Liver (tissue), 8 donors: ENCODE measurements at regions not wholly inside any gene's neighbourhood (a gene's known extent, or its start where the extent isn't known, plus 50 kb on each side); places are given as distances from the start of the nearest gene placed in this dataset.

Source experiments
- DNase-seq: peaks from one replicate; pipeline ENCODE4 v3.0.0-alpha.2; 2017; ENCODE audit warnings: low spot score
- H3K27ac ChIP-seq, 2 donors: one replicate each; pipeline ENCODE4 v1.7.0; 2013; ENCODE audit warnings: inconsistent platforms in 2 of 2, low read length in 2 of 2, control low read depth in 1 of 2, low read depth in 1 of 2, mild to moderate bottlenecking in 1 of 2
- H3K27me3 ChIP-seq, 4 donors: one replicate each; pipeline versions ENCODE4 v1.6.1 to v1.7.0; 2013; ENCODE audit warnings: low read length in 3 of 4, inconsistent platforms in 1 of 4, mild to moderate bottlenecking in 1 of 4, moderate library complexity in 1 of 4; ENCODE audit not compliant: control insufficient read depth in 4 of 4, insufficient read depth in 4 of 4
- H3K36me3 ChIP-seq, 4 donors: one replicate each; pipeline versions ENCODE4 v1.6.1 to v1.7.0; 2013; ENCODE audit warnings: low read length in 3 of 4, mild to moderate bottlenecking in 3 of 4, low read depth in 1 of 4, moderate library complexity in 1 of 4; ENCODE audit not compliant: control insufficient read depth in 4 of 4, insufficient read depth in 3 of 4
- H3K4me1 ChIP-seq, 4 donors: one replicate each; pipeline versions ENCODE4 v1.6.1 to v1.7.0; 2013; ENCODE audit warnings: low read length in 3 of 4, mild to moderate bottlenecking in 3 of 4, moderate library complexity in 1 of 4; ENCODE audit not compliant: control insufficient read depth in 4 of 4, insufficient read depth in 4 of 4
- H3K4me3 ChIP-seq, 3 donors: one replicate each; pipeline versions ENCODE4 v1.6.1 to v1.7.0; 2013; ENCODE audit warnings: low read length in 3 of 3, control low read depth in 1 of 3, low read depth in 1 of 3, mild to moderate bottlenecking in 1 of 3
- H3K9ac ChIP-seq, 2 donors: one replicate each; pipeline ENCODE4 v1.7.0; 2013; ENCODE audit warnings: low read length in 2 of 2, mild to moderate bottlenecking in 2 of 2, moderate library complexity in 2 of 2, control low read depth in 1 of 2, low read depth in 1 of 2
- H3K9me3 ChIP-seq, 4 donors: one replicate each; pipeline versions ENCODE4 v1.6.1 to v1.7.0; 2013; ENCODE audit warnings: low read length in 3 of 4; ENCODE audit not compliant: control insufficient read depth in 4 of 4
- ATF3 ChIP-seq: IDR thresholded peaks from 2 replicates; pipeline ENCODE4 v1.6.1; 2016; ENCODE audit warnings: antibody characterized with exemption
- CTCF ChIP-seq: fragments of 150-350 bp; IDR thresholded peaks from 2 replicates; pipeline ENCODE4 v1.5.1; 2017; ENCODE audit warnings: improper control_type of control experiment, low read depth, low read length; ENCODE audit not compliant: missing input control
- EGR1 ChIP-seq, 2 donors: IDR thresholded peaks; 2 replicates each; pipeline ENCODE4 v1.6.1; 2016 to 2018; ENCODE audit warnings: antibody characterized with exemption in 2 of 2, low read depth in 2 of 2
- FOXA1 ChIP-seq: IDR thresholded peaks from 2 replicates; pipeline ENCODE4 v1.6.1; 2016; ENCODE audit warnings: antibody characterized with exemption
- FOXA2 ChIP-seq: IDR thresholded peaks from 2 replicates; pipeline ENCODE4 v1.6.1; 2016; ENCODE audit warnings: antibody characterized with exemption
- GABPA ChIP-seq, 2 donors: IDR thresholded peaks in 1 of 2; conservative IDR thresholded peaks in 1 of 2; 2 replicates each; pipeline ENCODE4 v1.6.1; 2016; ENCODE audit warnings: antibody characterized with exemption in 2 of 2, mild to moderate bottlenecking in 1 of 2, moderate library complexity in 1 of 2
- HNF4A ChIP-seq, 2 donors: conservative IDR thresholded peaks; 2 replicates each; pipeline ENCODE4 v1.6.1; 2016; ENCODE audit warnings: antibody characterized with exemption in 2 of 2, mild to moderate bottlenecking in 2 of 2
- HNF4G ChIP-seq: IDR thresholded peaks from 2 replicates; pipeline ENCODE4 v1.6.1; 2016; ENCODE audit warnings: antibody characterized with exemption
- JUND ChIP-seq, 2 donors: IDR thresholded peaks; 2 replicates each; pipeline ENCODE4 v1.6.1; 2016; ENCODE audit warnings: antibody characterized with exemption in 2 of 2
- MAX ChIP-seq: IDR thresholded peaks from 2 replicates; pipeline ENCODE4 v1.6.1; 2016; ENCODE audit warnings: antibody characterized with exemption
- NR2F2 ChIP-seq: IDR thresholded peaks from 2 replicates; pipeline ENCODE4 v1.6.1; 2016; ENCODE audit warnings: antibody characterized with exemption
- RAD21 ChIP-seq, 2 donors: IDR thresholded peaks; 2 replicates each; pipeline ENCODE4 v1.6.1; 2016; ENCODE audit warnings: antibody characterized with exemption in 2 of 2, mild to moderate bottlenecking in 2 of 2
- REST ChIP-seq: IDR thresholded peaks from 2 replicates; pipeline ENCODE4 v1.6.1; 2016; ENCODE audit warnings: antibody characterized with exemption, mild to moderate bottlenecking
- RXRA ChIP-seq, 2 donors: IDR thresholded peaks; 2 replicates each; pipeline ENCODE4 v1.6.1; 2017 to 2018; ENCODE audit warnings: antibody characterized with exemption in 2 of 2, mild to moderate bottlenecking in 1 of 2
- SP1 ChIP-seq: IDR thresholded peaks from 2 replicates; pipeline ENCODE4 v1.6.1; 2018; ENCODE audit warnings: antibody characterized with exemption, mild to moderate bottlenecking
- TAF1 ChIP-seq: conservative IDR thresholded peaks from 2 replicates; pipeline ENCODE4 v1.6.1; 2016; ENCODE audit warnings: antibody characterized with exemption, mild to moderate bottlenecking
- YY1 ChIP-seq: IDR thresholded peaks from 2 replicates; pipeline ENCODE4 v1.6.1; 2016; ENCODE audit warnings: antibody characterized with exemption, mild to moderate bottlenecking
- WGBS: extraction: QIAGEN DNeasy Blood & Tissue Kit; methylation state at CpG from one replicate; pipeline ENCODE4 v1.1.7; 2013; 5-methylcytosine and 5-hydroxymethylcytosine counted together
- TF ChIP-seq, protein P1 (sequence below): IDR thresholded peaks from 2 replicates; pipeline ENCODE4 v1.6.1; 2016; ENCODE audit warnings: antibody characterized with exemption
- donor health status: healthy.
- donor health status: healthy.
- donor health status: healthy.
- donor health status: healthy.
- donor health status: healthy.

DNA sequence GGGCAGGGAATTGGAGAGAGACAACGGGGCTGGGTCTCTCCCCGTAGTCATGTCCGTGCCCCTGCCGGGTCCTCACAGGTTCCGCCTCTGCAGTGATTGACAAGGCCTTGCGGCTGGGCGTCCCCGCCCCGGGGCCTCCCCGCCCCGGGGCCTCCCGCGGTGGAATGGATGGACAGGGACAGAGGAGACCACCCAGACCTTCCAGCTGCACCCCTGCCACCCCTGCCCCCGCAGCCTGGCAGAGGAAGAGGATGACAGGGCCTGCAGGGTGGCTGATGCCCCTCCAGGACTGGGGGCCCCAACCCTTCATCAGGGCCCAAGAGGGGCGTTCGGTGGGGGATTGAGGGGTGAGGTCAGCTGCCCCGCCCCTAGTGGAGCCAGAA lies 216.4 kb upstream of the CIBAR2 start (continued):
- TF ChIP-seq, protein P1, sequence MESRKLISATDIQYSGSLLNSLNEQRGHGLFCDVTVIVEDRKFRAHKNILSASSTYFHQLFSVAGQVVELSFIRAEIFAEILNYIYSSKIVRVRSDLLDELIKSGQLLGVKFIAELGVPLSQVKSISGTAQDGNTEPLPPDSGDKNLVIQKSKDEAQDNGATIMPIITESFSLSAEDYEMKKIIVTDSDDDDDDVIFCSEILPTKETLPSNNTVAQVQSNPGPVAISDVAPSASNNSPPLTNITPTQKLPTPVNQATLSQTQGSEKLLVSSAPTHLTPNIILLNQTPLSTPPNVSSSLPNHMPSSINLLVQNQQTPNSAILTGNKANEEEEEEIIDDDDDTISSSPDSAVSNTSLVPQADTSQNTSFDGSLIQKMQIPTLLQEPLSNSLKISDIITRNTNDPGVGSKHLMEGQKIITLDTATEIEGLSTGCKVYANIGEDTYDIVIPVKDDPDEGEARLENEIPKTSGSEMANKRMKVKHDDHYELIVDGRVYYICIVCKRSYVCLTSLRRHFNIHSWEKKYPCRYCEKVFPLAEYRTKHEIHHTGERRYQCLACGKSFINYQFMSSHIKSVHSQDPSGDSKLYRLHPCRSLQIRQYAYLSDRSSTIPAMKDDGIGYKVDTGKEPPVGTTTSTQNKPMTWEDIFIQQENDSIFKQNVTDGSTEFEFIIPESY = no peak
- TF ChIP-seq YY1 (no peak), MAX (no peak), FOXA2 (no peak)

GRCh38 chr16:85329059-85329812 lies 217.0 kb upstream of the CIBAR2 start:
- DNase-seq = no peak
- Histone ChIP-seq H3K9ac (no peak overlapping the region), H3K27ac (no peak overlapping the region), H3K36me3 (no peaks in the 10 kb centered on the region), H3K9me3 (no peaks in the 10 kb centered on the region), H3K4me3 (no peak overlapping the region), H3K4me1 (peaks cover 0 to 6% (median 0%) of the 10 kb centered on the region in 4 donors), H3K27me3 (no peaks in the 10 kb centered on the region)
- TF ChIP-seq HNF4A (conservative IDR thresholded peaks at IDR 0.05) (no peak), MAX (no peak), SP1 (no peak), TAF1 (no peak), JUND (IDR thresholded peaks at IDR 0.05) (no peak), FOXA2 (no peak)
- WGBS = 75% methylated on average over 28 of the region's 28 CpGs

DNA sequence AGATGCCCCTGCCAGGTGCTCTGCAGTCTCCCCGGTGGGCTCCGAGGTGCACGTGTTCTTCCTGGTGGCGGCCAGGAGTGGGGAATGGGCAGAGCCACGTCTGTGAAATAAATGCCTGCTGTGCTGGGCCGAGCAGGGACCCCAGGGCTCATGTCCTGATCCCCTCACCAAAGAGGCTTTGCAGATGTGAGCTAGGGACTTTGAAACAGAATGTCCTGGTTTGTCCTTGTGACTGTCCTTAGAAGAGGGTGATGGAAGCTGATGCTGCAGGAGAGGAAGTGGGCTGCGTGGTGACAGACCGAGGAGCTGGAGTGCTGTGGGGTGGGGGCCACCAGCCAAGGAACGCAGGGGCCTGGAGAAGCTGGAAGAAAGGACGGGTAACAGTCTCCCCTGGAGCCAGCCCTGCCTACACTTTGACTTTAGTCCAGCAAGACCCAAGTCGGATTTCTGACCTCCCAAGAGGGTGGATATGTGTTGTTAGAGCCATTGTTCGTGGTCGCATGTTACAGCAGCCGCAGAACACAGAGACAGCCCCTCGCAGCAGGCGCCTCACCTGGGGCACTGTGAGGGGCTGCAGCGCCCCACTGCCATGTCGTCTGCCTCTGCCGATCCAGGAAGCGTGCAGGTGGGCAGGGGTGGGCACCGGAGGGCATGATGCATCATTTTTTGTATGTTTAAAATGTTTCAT lies 217.9 kb upstream of the CIBAR2 start:
- no peak overlapping the region for H3K4me3 ChIP-seq
- no peaks in the 10 kb centered on the region for H3K27me3 ChIP-seq
- no peaks in the 10 kb centered on the region for H3K36me3 ChIP-seq
- no peak overlapping the region for H3K9ac ChIP-seq
- no peak overlapping the region for H3K27ac ChIP-seq
- DNase-seq = no peak
- TF ChIP-seq EGR1 (IDR thresholded peaks at IDR 0.05; ENCODE audit: low read depth in 2 of 2) = no peak
- no peak for TF ChIP-seq YY1
- TF ChIP-seq REST = no peak
- no peak for TF ChIP-seq FOXA1
- no peak for TF ChIP-seq HNF4A (conservative IDR thresholded peaks at IDR 0.05)
- TF ChIP-seq RAD21 (IDR thresholded peaks at IDR 0.05) = no peak
- no peak for TF ChIP-seq RXRA (IDR thresholded peaks at IDR 0.05)
- TF ChIP-seq FOXA2 = no peak
- TF ChIP-seq GABPA (IDR thresholded peaks at IDR 0.05 in 1 of 2, conservative IDR thresholded peaks at IDR 0.05 in 1 of 2) = no peak
- no peak for TF ChIP-seq TAF1
- TF ChIP-seq NR2F2 = no peak
- TF ChIP-seq JUND (IDR thresholded peaks at IDR 0.05) = no peak
- TF ChIP-seq, protein P1 = no peak
- no peak for TF ChIP-seq CTCF
- no peak for TF ChIP-seq MAX
- no peak for TF ChIP-seq ATF3
- TF ChIP-seq HNF4G = no peak
- peaks cover 0 to 14% (median 1%) of the 10 kb centered on the region in 4 donors for H3K4me1 ChIP-seq
- no peaks in the 10 kb centered on the region for H3K9me3 ChIP-seq
- WGBS = 75% methylated on average over 21 of the region's 21 CpGs
